H9 (cell line): ENCODE measurements at regions not wholly inside any gene's neighbourhood (a gene's known extent, or its start where the extent isn't known, plus 50 kb on each side); places are given as distances from the start of the nearest gene placed in this dataset.

Experiments
- DNase-seq: peaks from one replicate; pipeline ENCODE4 v3.0.0-alpha.2; 2017
- H2AFZ ChIP-seq: one replicate; pipeline ENCODE4 v1.6.1; 2013; ENCODE audit warnings: mild to moderate bottlenecking, low read length, control low read depth, moderate library complexity
- H2AK5ac ChIP-seq: 2 replicates; pipeline ENCODE4 v1.6.1; 2013; ENCODE audit warnings: low read length, control low read depth, mixed read lengths; ENCODE audit not compliant: insufficient read length
- H2BK120ac ChIP-seq: one replicate; pipeline ENCODE4 v1.6.1; 2013; ENCODE audit warnings: low read depth, mild to moderate bottlenecking, low read length, control low read depth, inconsistent platforms; ENCODE audit not compliant: poor library complexity, severe bottlenecking
- H2BK12ac ChIP-seq: 2 replicates; pipeline ENCODE4 v1.6.1; 2013; ENCODE audit warnings: low read length, control low read depth, mixed read lengths, low read depth; ENCODE audit not compliant: insufficient read length
- H2BK15ac ChIP-seq: 2 replicates; pipeline ENCODE4 v1.6.1; 2013; ENCODE audit warnings: low read depth, low read length, control low read depth
- H2BK20ac ChIP-seq: one replicate; pipeline ENCODE4 v1.6.1; 2013; ENCODE audit warnings: low read depth, mild to moderate bottlenecking, low read length, control low read depth, inconsistent platforms; ENCODE audit not compliant: poor library complexity, severe bottlenecking
- H2BK5ac ChIP-seq: 2 replicates; pipeline ENCODE4 v1.6.1; 2013; ENCODE audit warnings: low read length, control low read depth, mixed read lengths; ENCODE audit not compliant: insufficient read length
- H3K14ac ChIP-seq: 2 replicates; pipeline ENCODE4 v1.6.1; 2013; ENCODE audit warnings: low read length, control low read depth; ENCODE audit not compliant: insufficient read depth
- H3K18ac ChIP-seq: 2 replicates; pipeline ENCODE4 v1.6.1; 2013; ENCODE audit warnings: low read depth, mild to moderate bottlenecking, mixed read lengths, low read length, control low read depth; ENCODE audit not compliant: insufficient read length
- H3K23ac ChIP-seq: 2 replicates; pipeline ENCODE4 v1.6.1; 2013; ENCODE audit warnings: low read length, control low read depth, mixed read lengths, low read depth; ENCODE audit not compliant: insufficient read length
- H3K23me2 ChIP-seq: 2 replicates; pipeline ENCODE4 v1.6.1; 2013; ENCODE audit warnings: low read depth, mild to moderate bottlenecking, mixed read lengths, low read length, control low read depth; ENCODE audit not compliant: insufficient read length, poor library complexity, severe bottlenecking
- H3K27ac ChIP-seq: 2 replicates; pipeline ENCODE4 v1.5.1; 2013; ENCODE audit warnings: low read length, control low read depth, mixed read lengths, low read depth; ENCODE audit not compliant: insufficient read length
- H3K27me3 ChIP-seq: 2 replicates; pipeline ENCODE4 v1.6.1; 2013; ENCODE audit warnings: low read length, control low read depth, inconsistent platforms; ENCODE audit not compliant: insufficient read depth
- H3K4ac ChIP-seq: 2 replicates; pipeline ENCODE4 v1.6.1; 2013; ENCODE audit warnings: low read depth, mild to moderate bottlenecking, control low read depth, inconsistent platforms, low read length, moderate library complexity
- H3K4me1 ChIP-seq: 2 replicates; pipeline ENCODE4 v1.6.1; 2013; ENCODE audit warnings: low read length, control low read depth, inconsistent platforms; ENCODE audit not compliant: insufficient read depth
- H3K4me2 ChIP-seq: 2 replicates; pipeline ENCODE4 v1.6.1; 2013; ENCODE audit warnings: low read length, control low read depth, mixed read lengths; ENCODE audit not compliant: insufficient read length, insufficient read depth
- H3K56ac ChIP-seq: 2 replicates; pipeline ENCODE4 v1.6.1; 2013; ENCODE audit warnings: low read depth, mild to moderate bottlenecking, mixed read lengths, low read length, control low read depth; ENCODE audit not compliant: insufficient read length
- H3K79me1 ChIP-seq: 2 replicates; pipeline ENCODE4 v1.6.1; 2013; ENCODE audit warnings: low read depth, mild to moderate bottlenecking, moderate library complexity, low read length, control low read depth, inconsistent platforms; ENCODE audit not compliant: insufficient read depth, poor library complexity, severe bottlenecking
- H3K79me2 ChIP-seq: 2 replicates; pipeline ENCODE4 v1.6.1; 2013; ENCODE audit warnings: low read length, control low read depth, inconsistent platforms; ENCODE audit not compliant: insufficient read depth
- H3K9ac ChIP-seq: 2 replicates; pipeline ENCODE4 v1.6.1; 2013; ENCODE audit warnings: low read length, control low read depth, mixed read lengths; ENCODE audit not compliant: insufficient read length; ENCODE audit errors: extremely low read depth
- H3K9me3 ChIP-seq: one replicate; pipeline ENCODE4 v1.6.1; 2013; ENCODE audit warnings: low read depth, low read length, inconsistent platforms; ENCODE audit not compliant: control insufficient read depth
- H3T11ph ChIP-seq: one replicate; pipeline ENCODE4 v1.6.1; 2013; ENCODE audit warnings: mild to moderate bottlenecking, low read length, control low read depth, inconsistent platforms
- H4K20me1 ChIP-seq: one replicate; pipeline ENCODE4 v1.6.1; 2013; ENCODE audit not compliant: control insufficient read depth, insufficient read length, insufficient read depth
- H4K5ac ChIP-seq: 2 replicates; pipeline ENCODE4 v1.6.1; 2013; ENCODE audit warnings: low read depth, mild to moderate bottlenecking, mixed read lengths, low read length, control low read depth; ENCODE audit not compliant: insufficient read length
- H4K8ac ChIP-seq: replicated peaks from 2 replicates; pipeline ENCODE4 v1.6.1; 2013; ENCODE audit warnings: low read length, control low read depth, mixed read lengths, low read depth; ENCODE audit not compliant: insufficient read length
- H4K91ac ChIP-seq: 2 replicates; pipeline ENCODE4 v1.6.1; 2013; ENCODE audit warnings: low read depth, mild to moderate bottlenecking, moderate library complexity, mixed read lengths, low read length, control low read depth; ENCODE audit not compliant: insufficient read length
- H3K27ac Mint-ChIP-seq, 3 experiments: 2 replicates in 2 of 3; 3 replicates in 1 of 3; pipeline ENCODE4 v1.8.0; 2020 to 2021; ENCODE audit warnings: mixed read lengths in 3 of 3, mild to moderate bottlenecking in 1 of 3, moderate library complexity in 1 of 3
- H3K27me3 Mint-ChIP-seq: 2 replicates; pipeline ENCODE4 v1.8.0; 2021; ENCODE audit warnings: low read depth, mild to moderate bottlenecking, moderate library complexity, mixed read lengths
- H3K36me3 Mint-ChIP-seq, 3 experiments: 2 replicates in 2 of 3; 3 replicates in 1 of 3; pipeline ENCODE4 v1.8.0; 2020 to 2021; ENCODE audit warnings: low read depth in 3 of 3, mixed read lengths in 3 of 3; ENCODE audit not compliant: insufficient read depth in 1 of 3
- H3K4me1 Mint-ChIP-seq, 2 experiments: 2 replicates each; pipeline ENCODE4 v1.8.0; 2020; ENCODE audit warnings: mixed read lengths in 2 of 2
- H3K4me3 Mint-ChIP-seq, 2 experiments: 2 replicates in 1 of 2; 3 replicates in 1 of 2; pipeline ENCODE4 v1.8.0; 2020 to 2021; ENCODE audit warnings: mild to moderate bottlenecking in 2 of 2, mixed read lengths in 2 of 2, moderate library complexity in 1 of 2
- H3K9me3 Mint-ChIP-seq, 2 experiments: 2 replicates in 1 of 2; 3 replicates in 1 of 2; pipeline ENCODE4 v1.8.0; 2020; ENCODE audit warnings: mild to moderate bottlenecking in 2 of 2, mixed read lengths in 2 of 2, moderate library complexity in 1 of 2
- CTCF ChIP-seq: fragments of 200-600 bp; sonication (generic); conservative IDR thresholded peaks from 3 replicates; pipeline ENCODE4 v1.8.0; 2021; ENCODE audit warnings: antibody characterized with exemption, mild to moderate bottlenecking

GRCh38 chr11:112599265-112599664 lies 338.6 kb upstream of the PLET1 start:
- no peak overlapping the region for H2BK20ac ChIP-seq
- no peak overlapping the region for H2BK15ac ChIP-seq
- no peak overlapping the region for H3K4me2 ChIP-seq
- H4K8ac ChIP-seq = no peak overlapping the region
- no peak for DNase-seq
- H3K4ac ChIP-seq = no peak overlapping the region
- no peak overlapping the region for H3K9ac ChIP-seq
- H2BK12ac ChIP-seq = no peak overlapping the region
- peaks cover 9% of the 10 kb centered on the region; the same call in 1 of the 2 replicates for H3K4me1 ChIP-seq
- no peak overlapping the region for H3K14ac ChIP-seq
- no peaks in the 10 kb centered on the region for H3K9me3 ChIP-seq
- H3T11ph ChIP-seq = no peak overlapping the region
- Mint-ChIP-seq H3K27ac (no peak overlapping the region), H3K4me3 (no peak overlapping the region), H3K4me1 (peaks cover 18% of the 10 kb centered on the region in 2 experiments), H3K9me3 (peaks cover 4 to 8% of the 10 kb centered on the region in 2 experiments), H3K27me3 (no peaks in the 10 kb centered on the region; the same call in 1 of the 2 replicates), H3K36me3 (peaks cover 1 to 9% (median 8%) of the 10 kb centered on the region in 3 experiments; a peak in 5 of 7 replicates)
- H3K18ac ChIP-seq = no peak overlapping the region
- no peak overlapping the region for H3K23ac ChIP-seq
- H2BK120ac ChIP-seq = no peak overlapping the region
- no peak overlapping the region for H4K5ac ChIP-seq
- H3K79me2 ChIP-seq = no peaks in the 10 kb centered on the region
- H4K20me1 ChIP-seq = no peaks in the 10 kb centered on the region
- no peaks in the 10 kb centered on the region for H3K79me1 ChIP-seq
- H3K27ac ChIP-seq = no peak overlapping the region
- no peak overlapping the region for H2BK5ac ChIP-seq
- H3K27me3 ChIP-seq = no peaks in the 10 kb centered on the region
- TF ChIP-seq CTCF = no peak
- no peaks in the 10 kb centered on the region for H3K23me2 ChIP-seq
- H3K56ac ChIP-seq = no peak overlapping the region
- no peak overlapping the region for H2AFZ ChIP-seq
- H4K91ac ChIP-seq = no peak overlapping the region
- H2AK5ac ChIP-seq = no peak overlapping the region
